GM12873 (cell line): ENCODE measurements at regions not wholly inside any gene's neighbourhood (a gene's known extent, or its start where the extent isn't known, plus 50 kb on each side); places are given as distances from the start of the nearest gene placed in this dataset.

ENCODE experiments used
- CTCF ChIP-seq: IDR thresholded peaks from 2 replicates; pipeline ENCODE4 v1.5.1; 2012; ENCODE audit warnings: low read depth, mild to moderate bottlenecking, moderate library complexity, low read length, control low read depth; ENCODE audit not compliant: insufficient read depth; ENCODE audit errors: missing control alignments

GRCh38 chr7:68417002-68417401, 1181.3 kb upstream of the AUTS2 start:
- no peak for TF ChIP-seq CTCF

DNA sequence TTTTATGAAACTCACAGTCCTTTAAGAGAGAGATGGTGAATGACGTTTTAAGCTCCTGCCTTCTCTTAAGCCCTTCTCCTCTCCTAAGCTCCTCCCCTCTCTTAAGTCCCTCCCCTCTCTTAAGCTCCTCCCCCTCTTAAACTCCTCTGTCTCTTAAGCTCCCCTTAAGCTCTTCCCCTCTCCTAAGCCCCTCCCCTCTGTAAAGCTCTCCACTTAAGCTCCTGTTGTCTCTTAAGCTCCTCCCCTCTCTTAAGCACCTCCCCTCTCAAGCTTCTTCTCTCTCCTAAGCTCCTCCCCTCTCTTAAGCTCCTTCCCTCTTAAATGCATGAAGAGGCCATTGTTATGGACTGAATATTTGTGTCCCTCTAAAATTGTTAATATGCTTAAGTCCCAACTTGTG, 1180.6 kb upstream of the AUTS2 start:
- no peak for TF ChIP-seq CTCF

DNA sequence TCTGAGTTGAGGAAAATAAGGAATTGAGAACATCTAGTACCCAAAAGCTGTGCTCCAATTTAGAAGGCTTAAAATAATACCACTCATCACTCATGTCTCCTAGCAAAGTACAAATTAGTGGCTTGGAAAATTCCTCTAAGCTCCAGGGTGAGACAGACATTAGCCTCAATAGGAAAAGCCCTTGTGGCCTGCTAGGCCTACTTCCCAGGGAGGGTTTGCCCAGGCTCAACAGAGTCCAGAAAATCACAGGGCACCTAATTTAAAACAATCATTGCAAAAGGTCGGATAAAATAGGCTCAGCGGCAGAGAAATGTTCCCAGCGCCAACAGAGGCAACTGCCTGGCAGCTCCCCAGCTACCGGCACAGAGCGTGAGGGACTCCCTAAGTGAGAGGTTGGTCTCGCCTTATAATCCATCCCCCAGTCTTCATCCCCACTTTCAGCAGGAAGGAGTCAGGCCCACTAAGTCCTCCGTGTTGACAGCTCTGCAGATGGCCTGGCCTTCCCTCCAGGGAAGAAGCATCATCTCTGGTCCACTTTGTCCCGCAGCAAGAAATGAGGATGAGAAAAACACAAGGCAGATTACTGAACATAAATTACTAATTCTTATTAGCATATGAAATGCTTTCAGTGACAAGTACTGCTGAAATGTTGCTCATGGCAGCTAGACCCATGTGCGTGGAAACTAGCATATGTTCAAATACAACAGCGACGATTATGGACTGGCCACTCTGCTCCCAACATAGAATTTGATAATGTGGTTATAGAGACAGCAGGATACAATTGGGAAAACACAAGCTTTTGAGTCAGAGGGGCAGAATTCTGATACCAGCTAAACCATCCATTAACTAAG, 1177.7 kb upstream of the AUTS2 start:
- no peak for TF ChIP-seq CTCF

GRCh38 chr7:68421712-68422111, 1176.6 kb upstream of the AUTS2 start:
- TF ChIP-seq CTCF, result no peak

DNA sequence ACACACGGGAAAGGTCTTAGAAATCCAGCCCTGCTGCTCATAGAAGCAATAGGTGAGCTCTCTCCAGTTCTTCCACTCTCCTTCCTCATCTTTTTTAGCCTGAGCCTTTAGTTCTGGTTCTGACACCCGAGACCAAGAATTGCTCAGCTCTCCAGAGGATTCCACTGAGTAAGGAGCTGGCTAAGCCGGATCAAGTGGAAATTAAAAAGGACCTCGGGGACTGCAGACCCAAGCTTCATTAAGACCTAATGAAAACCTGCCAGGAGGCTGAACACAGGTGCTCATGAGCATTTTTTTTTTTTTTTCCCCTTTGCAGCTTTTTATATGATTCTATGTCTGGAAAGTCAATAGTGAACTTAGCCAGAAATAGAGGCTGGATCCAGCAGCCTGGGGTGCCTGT, 1176.0 kb upstream of the AUTS2 start:
- TF ChIP-seq CTCF, result no peak

- TF ChIP-seq CTCF, result no peak
These were observed 1174.9 kb upstream of the AUTS2 start for GRCh38 chr7:68423356-68423755.

DNA sequence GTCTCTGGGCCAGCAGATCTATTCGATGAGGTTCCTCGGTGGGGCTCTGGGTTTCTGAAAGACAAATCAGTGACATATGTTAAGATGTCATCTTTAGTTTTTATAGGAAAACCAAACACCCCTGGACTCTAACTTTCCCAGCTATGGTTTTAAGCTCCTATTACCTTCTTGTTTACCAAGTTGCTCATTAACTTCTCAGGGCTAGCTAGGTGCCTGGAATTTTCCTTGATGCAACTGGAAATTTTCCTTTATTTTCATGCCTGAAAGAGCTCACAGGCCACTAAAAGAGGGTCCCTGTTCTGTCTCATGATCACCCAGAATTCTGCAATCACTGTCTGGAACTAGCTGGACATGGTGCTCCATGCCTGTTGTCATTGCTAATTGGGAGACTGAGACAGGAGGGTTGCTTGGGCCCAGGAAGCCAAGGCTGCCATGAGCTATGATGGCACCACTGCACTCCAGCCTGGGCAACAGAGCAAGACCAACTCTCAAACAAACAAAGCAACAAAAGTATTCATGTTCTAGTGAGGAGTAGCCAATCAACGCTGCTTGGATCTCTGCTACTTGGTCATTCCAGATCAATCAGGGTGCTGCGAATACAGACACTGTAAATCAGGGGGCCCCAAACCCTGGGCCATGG, 1173.5 kb upstream of the AUTS2 start:
- TF ChIP-seq CTCF, result no peak
